ENCODE measurements at regions not wholly inside any gene's neighbourhood (a gene's known extent, or its start where the extent isn't known, plus 50 kb on each side); places are given as distances from the start of the nearest gene placed in this dataset.
"Not testable (repeated sequence)": the region's sequence is repeated elsewhere in the genome, so short reads cannot be mapped to it uniquely, and the experiment has no call there.

DNA sequence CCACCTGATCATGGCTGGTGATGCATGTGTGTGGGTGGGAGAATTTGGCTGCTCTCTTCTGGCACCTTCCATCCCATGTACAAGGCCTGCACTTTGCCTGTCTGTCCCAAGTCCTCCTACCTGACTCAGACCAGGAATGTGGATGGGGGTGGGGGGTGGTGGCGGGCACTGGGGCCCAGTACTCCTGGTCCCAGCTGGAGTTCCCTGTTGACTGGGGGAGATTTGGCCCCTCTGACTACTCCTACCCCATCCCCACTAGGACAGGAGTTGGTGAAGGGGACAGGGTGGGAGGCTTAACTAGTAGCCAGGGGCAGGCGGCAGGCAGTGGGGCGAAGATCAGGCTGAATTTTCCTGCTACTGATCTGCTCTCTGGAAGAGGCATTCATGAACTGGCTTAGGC is 126.6 kb downstream of the POTEH start:
- POLR2A ChIA-PET; H3K27me3 ChIP-seq (ENCODE audit: control insufficient read depth in 2 of 2, insufficient read depth in 2 of 2, low read length in 2 of 2); H3K4me3 ChIP-seq; in situ Hi-C loops (cut with MboI); H3K79me2 ChIP-seq (ENCODE audit: control insufficient read depth, insufficient read depth, low read length); H2AFZ ChIP-seq (ENCODE audit: low read depth, low read length); H3K9me3 ChIP-seq (replicated peaks; ENCODE audit: control insufficient read depth, insufficient read depth, low read depth, low read length); DNase-seq (ENCODE audit: extremely low read depth in 1 of 4, low spot score in 3 of 4); H3K4me1 ChIP-seq (replicated peaks in 1 of 2; ENCODE audit: control insufficient read depth in 2 of 2, insufficient read depth in 2 of 2, low read length in 2 of 2); H4K20me1 ChIP-seq (replicated peaks; ENCODE audit: control insufficient read depth, insufficient read depth, low read length); FAIRE-seq; intact Hi-C loops (cut with micrococcal nuclease); CTCF ChIA-PET (ENCODE audit: low intra/inter-chr PET ratio); H3K4me2 ChIP-seq (ENCODE audit: insufficient read depth, low read length); H3K36me3 ChIP-seq (ENCODE audit: control insufficient read depth, insufficient read depth, low read length); H3K9ac ChIP-seq (ENCODE audit: insufficient read depth in 1 of 2, low read depth in 2 of 2, low read length in 2 of 2); H3K27ac ChIP-seq (ENCODE audit: extremely low read depth, low read depth, low read length); BruUV-seq (replicated peaks); H3K9me1 ChIP-seq (ENCODE audit: control insufficient read depth, insufficient read depth, low read length): not testable (repeated sequence)
- WGBS (ENCODE audit: insufficient coverage, low coverage, missing lambda C conversion rate) = no CpG with 5 or more reads among the region's 3 CpGs
- ATAC-seq = peak; percentile 7; the same call in 1 of the 3 replicates

GRCh38 chr22:15817264-15817663 is 127.4 kb downstream of the POTEH start:
- in situ Hi-C loops (cut with MboI); H3K4me1 ChIP-seq (replicated peaks in 1 of 2; ENCODE audit: control insufficient read depth in 2 of 2, insufficient read depth in 2 of 2, low read length in 2 of 2); DNase-seq (ENCODE audit: extremely low read depth in 1 of 4, low spot score in 3 of 4); H2AFZ ChIP-seq (ENCODE audit: low read depth, low read length); H3K9me1 ChIP-seq (ENCODE audit: control insufficient read depth, insufficient read depth, low read length); H3K36me3 ChIP-seq (ENCODE audit: control insufficient read depth, insufficient read depth, low read length); H3K9ac ChIP-seq (ENCODE audit: insufficient read depth in 1 of 2, low read depth in 2 of 2, low read length in 2 of 2); FAIRE-seq; H3K27me3 ChIP-seq (ENCODE audit: control insufficient read depth in 2 of 2, insufficient read depth in 2 of 2, low read length in 2 of 2); H3K27ac ChIP-seq (ENCODE audit: extremely low read depth, low read depth, low read length); H3K4me3 ChIP-seq; ATAC-seq; BruUV-seq (replicated peaks); H3K4me2 ChIP-seq (ENCODE audit: insufficient read depth, low read length); H4K20me1 ChIP-seq (replicated peaks; ENCODE audit: control insufficient read depth, insufficient read depth, low read length); H3K9me3 ChIP-seq (replicated peaks; ENCODE audit: control insufficient read depth, insufficient read depth, low read depth, low read length); POLR2A ChIA-PET; H3K79me2 ChIP-seq (ENCODE audit: control insufficient read depth, insufficient read depth, low read length); intact Hi-C loops (cut with micrococcal nuclease); CTCF ChIA-PET (ENCODE audit: low intra/inter-chr PET ratio): not testable (repeated sequence)
- WGBS (ENCODE audit: insufficient coverage, low coverage, missing lambda C conversion rate) = 23% methylated on average over 1 of the region's 2 CpGs

GRCh38 chr22:15819886-15820285 is 130.1 kb downstream of the POTEH start:
- H3K36me3 ChIP-seq (ENCODE audit: control insufficient read depth, insufficient read depth, low read length); in situ Hi-C loops (cut with MboI); CTCF ChIA-PET (ENCODE audit: low intra/inter-chr PET ratio); FAIRE-seq; ATAC-seq; H2AFZ ChIP-seq (ENCODE audit: low read depth, low read length); H3K27me3 ChIP-seq (ENCODE audit: control insufficient read depth in 2 of 2, insufficient read depth in 2 of 2, low read length in 2 of 2); H4K20me1 ChIP-seq (replicated peaks; ENCODE audit: control insufficient read depth, insufficient read depth, low read length); H3K79me2 ChIP-seq (ENCODE audit: control insufficient read depth, insufficient read depth, low read length); POLR2A ChIA-PET; H3K9me1 ChIP-seq (ENCODE audit: control insufficient read depth, insufficient read depth, low read length); BruUV-seq (replicated peaks); H3K9ac ChIP-seq (ENCODE audit: insufficient read depth in 1 of 2, low read depth in 2 of 2, low read length in 2 of 2); H3K4me1 ChIP-seq (replicated peaks in 1 of 2; ENCODE audit: control insufficient read depth in 2 of 2, insufficient read depth in 2 of 2, low read length in 2 of 2); intact Hi-C loops (cut with micrococcal nuclease); H3K27ac ChIP-seq (ENCODE audit: extremely low read depth, low read depth, low read length); H3K4me3 ChIP-seq; H3K4me2 ChIP-seq (ENCODE audit: insufficient read depth, low read length); H3K9me3 ChIP-seq (replicated peaks; ENCODE audit: control insufficient read depth, insufficient read depth, low read depth, low read length); DNase-seq (ENCODE audit: extremely low read depth in 1 of 4, low spot score in 3 of 4): not testable (repeated sequence)
- no CpG with 5 or more reads among the region's 33 CpGs for WGBS (ENCODE audit: insufficient coverage, low coverage, missing lambda C conversion rate)

DNA sequence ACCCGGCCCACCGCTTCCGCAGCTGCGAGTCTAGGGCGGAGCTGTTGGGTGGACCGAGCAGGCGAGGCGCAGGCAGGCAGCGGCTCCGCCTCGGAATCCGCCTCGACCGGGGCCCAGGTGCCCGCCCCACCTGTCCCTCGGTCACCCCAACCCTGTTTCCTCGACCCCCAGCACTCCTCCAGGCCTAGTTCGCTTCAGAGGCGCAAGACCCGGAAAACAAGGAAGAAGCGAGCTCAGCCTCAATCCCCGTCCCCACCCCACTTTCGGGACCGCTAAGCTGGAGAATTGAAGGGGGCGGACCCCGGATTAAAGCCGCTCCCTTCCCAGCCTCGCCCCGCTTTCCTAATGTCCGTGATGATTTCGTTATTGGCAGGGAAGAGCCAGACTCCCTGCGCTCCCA is 131.3 kb downstream of the POTEH start:
- in situ Hi-C loops (cut with MboI); intact Hi-C loops (cut with micrococcal nuclease); H3K4me1 ChIP-seq (replicated peaks in 1 of 2; ENCODE audit: control insufficient read depth in 2 of 2, insufficient read depth in 2 of 2, low read length in 2 of 2); DNase-seq (ENCODE audit: extremely low read depth in 1 of 4, low spot score in 3 of 4); H2AFZ ChIP-seq (ENCODE audit: low read depth, low read length); H3K79me2 ChIP-seq (ENCODE audit: control insufficient read depth, insufficient read depth, low read length); H3K4me2 ChIP-seq (ENCODE audit: insufficient read depth, low read length); H3K9ac ChIP-seq (ENCODE audit: insufficient read depth in 1 of 2, low read depth in 2 of 2, low read length in 2 of 2); H3K9me1 ChIP-seq (ENCODE audit: control insufficient read depth, insufficient read depth, low read length); H3K27ac ChIP-seq (ENCODE audit: extremely low read depth, low read depth, low read length); H4K20me1 ChIP-seq (replicated peaks; ENCODE audit: control insufficient read depth, insufficient read depth, low read length); FAIRE-seq; H3K36me3 ChIP-seq (ENCODE audit: control insufficient read depth, insufficient read depth, low read length); POLR2A ChIA-PET; H3K4me3 ChIP-seq; H3K27me3 ChIP-seq (ENCODE audit: control insufficient read depth in 2 of 2, insufficient read depth in 2 of 2, low read length in 2 of 2); ATAC-seq; CTCF ChIA-PET (ENCODE audit: low intra/inter-chr PET ratio); H3K9me3 ChIP-seq (replicated peaks; ENCODE audit: control insufficient read depth, insufficient read depth, low read depth, low read length); BruUV-seq (replicated peaks): not testable (repeated sequence)
- WGBS (ENCODE audit: insufficient coverage, low coverage, missing lambda C conversion rate) = 75% methylated on average over 4 of the region's 32 CpGs
